GM19351 (cell line): ENCODE measurements at regions not wholly inside any gene's neighbourhood (a gene's known extent, or its start where the extent isn't known, plus 50 kb on each side); places are given as distances from the start of the nearest gene placed in this dataset.
"Not testable (repeated sequence)": the region's sequence is repeated elsewhere in the genome, so short reads cannot be mapped to it uniquely, and the experiment has no call there.

ENCODE experiments used
- ATAC-seq: cut with Tn5 transposase; IDR thresholded peaks from one replicate; pipeline ENCODE4 v1.9.1; 2021; ENCODE audit warnings: mild to moderate bottlenecking, moderate library complexity; ENCODE audit not compliant: unreplicated experiment

GRCh38 chr12:131311279-131311722 is 357.6 kb downstream of the ADGRD1 start:
- not testable (repeated sequence) for ATAC-seq

GRCh38 chr12:131311764-131312163 is 358.1 kb downstream of the ADGRD1 start:
- ATAC-seq = no peak

- not testable (repeated sequence) for ATAC-seq
These were observed 358.7 kb downstream of the ADGRD1 start for GRCh38 chr12:131312382-131312781.

GRCh38 chr12:131312793-131313545 is 359.3 kb downstream of the ADGRD1 start:
- no peak for ATAC-seq

- ATAC-seq = no peak
These were observed 359.9 kb downstream of the ADGRD1 start for GRCh38 chr12:131313635-131314034.

- no peak for ATAC-seq
These were observed 360.9 kb downstream of the ADGRD1 start for GRCh38 chr12:131314524-131315090.

- no peak for ATAC-seq
These were observed 361.9 kb downstream of the ADGRD1 start for GRCh38 chr12:131315601-131316000.

GRCh38 chr12:131316388-131316787 is 362.7 kb downstream of the ADGRD1 start:
- ATAC-seq = no peak

- no peak for ATAC-seq
These were observed 364.5 kb downstream of the ADGRD1 start for GRCh38 chr12:131318045-131318685.

- ATAC-seq = no peak
These were observed 368.3 kb downstream of the ADGRD1 start for GRCh38 chr12:131321988-131322387.

- ATAC-seq = not testable (repeated sequence)
These were observed 368.8 kb downstream of the ADGRD1 start for GRCh38 chr12:131322460-131322859.

GRCh38 chr12:131323879-131324278 is 370.2 kb downstream of the ADGRD1 start:
- ATAC-seq = no peak

- no peak for ATAC-seq
These were observed 374.1 kb downstream of the ADGRD1 start for GRCh38 chr12:131327521-131328488.

- not testable (repeated sequence) for ATAC-seq
These were observed 375.4 kb downstream of the ADGRD1 start for GRCh38 chr12:131328861-131329845.

GRCh38 chr12:131330106-131330815 is 376.6 kb downstream of the ADGRD1 start:
- no peak for ATAC-seq

- ATAC-seq = no peak
These were observed 377.5 kb downstream of the ADGRD1 start for GRCh38 chr12:131331148-131331750.

GRCh38 chr12:131332224-131332623 is 378.5 kb downstream of the ADGRD1 start:
- ATAC-seq = no peak

GRCh38 chr12:131333136-131333535 is 377.8 kb upstream of the SFSWAP start:
- no peak for ATAC-seq
